Upper lobe of left lung (tissue), 6 donors: ENCODE measurements at regions not wholly inside any gene's neighbourhood (a gene's known extent, or its start where the extent isn't known, plus 50 kb on each side); places are given as distances from the start of the nearest gene placed in this dataset.

ENCODE experiments used
- ATAC-seq, 2 donors: fragments of 200-7000 bp; cut with Tn5 transposase; one replicate each; pipeline ENCODE4 v1.9.1; 2022; ENCODE audit warnings: mild to moderate bottlenecking in 2 of 2, moderate library complexity in 2 of 2; ENCODE audit not compliant: low FRiP score in 2 of 2
- DNase-seq, 2 donors: peaks; one replicate each; pipeline ENCODE4 v3.0.0-alpha.2; 2019 to 2020
- H3K27ac ChIP-seq, 4 donors: fragments of 200-600 bp; sonication (generic); one replicate each; pipeline ENCODE4 v1.5.1; 2016 to 2019
- H3K27me3 ChIP-seq, 4 donors: fragments of 200-600 bp; sonication (generic); one replicate each; pipeline ENCODE4 v1.5.1; 2017 to 2019
- H3K36me3 ChIP-seq, 4 donors: fragments of 200-600 bp; sonication (generic); one replicate each; pipeline ENCODE4 v1.5.1; 2016 to 2019
- H3K4me1 ChIP-seq, 4 donors: fragments of 200-600 bp; sonication (generic); one replicate each; pipeline ENCODE4 v1.5.1; 2018 to 2019
- H3K4me3 ChIP-seq, 4 donors: fragments of 200-600 bp; sonication (generic); one replicate each; pipeline ENCODE4 v1.5.1; 2017 to 2019; ENCODE audit warnings: mild to moderate bottlenecking in 2 of 4, moderate library complexity in 1 of 4
- H3K9me3 ChIP-seq, 4 donors: fragments of 200-600 bp; sonication (generic); one replicate each; pipeline ENCODE4 v1.5.1; 2018 to 2019
- CTCF ChIP-seq, 6 experiments: fragments of 450-650 bp in 4 of 6; fragments of 200-600 bp in 2 of 6; sonication (generic) in 2 of 6; IDR thresholded peaks; one replicate each; pipeline ENCODE4 v1.5.1; 2016 to 2019; ENCODE audit warnings: antibody characterized with exemption in 6 of 6
- EP300 ChIP-seq, 4 donors: sonication (generic); formaldehyde crosslinking; IDR thresholded peaks; one replicate each; pipeline ENCODE4 v1.5.1; 2017; ENCODE audit warnings: antibody characterized with exemption in 4 of 4, control low read depth in 2 of 4
- POLR2A ChIP-seq, 4 donors: fragments of 450-650 bp; IDR thresholded peaks; one replicate each; pipeline ENCODE4 v1.5.1; 2016 to 2017; ENCODE audit warnings: antibody characterized with exemption in 4 of 4, mild to moderate bottlenecking in 2 of 4
- POLR2AphosphoS5 ChIP-seq, 2 donors: sonication (generic); formaldehyde crosslinking; IDR thresholded peaks; one replicate each; pipeline ENCODE4 v1.5.1; 2017; ENCODE audit warnings: antibody characterized with exemption in 2 of 2
- WGBS, 2 donors: methylation state at CpG; one replicate each; pipeline ENCODE4 v1.1.5; 2017 to 2018; 5-methylcytosine and 5-hydroxymethylcytosine counted together
- donor health status: DM: no; HTN: no; CAD: no; lungs with moderate emphysema.
- donor health status: DM: no; HTN: yes; CAD: no; lungs with severe emphysema.

- Histone ChIP-seq H3K4me3 (no peak overlapping the region), H3K36me3 (no peaks in the 10 kb centered on the region), H3K9me3 (no peaks in the 10 kb centered on the region), H3K4me1 (no peaks in the 10 kb centered on the region), H3K27ac (no peak overlapping the region), H3K27me3 (no peaks in the 10 kb centered on the region)
- no peak for TF ChIP-seq POLR2AphosphoS5 (IDR thresholded peaks at IDR 0.05)
- no peak for TF ChIP-seq CTCF (IDR thresholded peaks at IDR 0.05)
- no peak for TF ChIP-seq POLR2A (IDR thresholded peaks at IDR 0.05)
- TF ChIP-seq EP300 (IDR thresholded peaks at IDR 0.05), result no peak
- no peak for ATAC-seq
- DNase-seq, result peak in 1 of 2 donors; percentile 2
- 87% methylated on average over 8 to 10 of the region's 10 CpGs for WGBS, 2 donors
Observed at GRCh38 chr20:57787151-57787989, 77.6 kb upstream of the PMEPA1 start.

- no peaks in the 10 kb centered on the region for H3K9me3 ChIP-seq
- ATAC-seq (no peak), DNase-seq (peak in 1 of 2 donors; percentile 47)
- H3K4me1 ChIP-seq, result no peaks in the 10 kb centered on the region
- whole genome bisulfite sequencing, 2 donors, result 90 to 92% methylated on average over 8 to 14 of the region's 14 CpGs
- no peaks in the 10 kb centered on the region for H3K27me3 ChIP-seq
- no peak overlapping the region for H3K27ac ChIP-seq
- no peaks in the 10 kb centered on the region for H3K36me3 ChIP-seq
- TF ChIP-seq POLR2A (IDR thresholded peaks at IDR 0.05), result no peak
- TF ChIP-seq CTCF (IDR thresholded peaks at IDR 0.05), result no peak
- TF ChIP-seq POLR2AphosphoS5 (IDR thresholded peaks at IDR 0.05), result no peak
- no peak for TF ChIP-seq EP300 (IDR thresholded peaks at IDR 0.05)
- H3K4me3 ChIP-seq, result no peak overlapping the region
Observed at GRCh38 chr20:57786304-57786932, 76.6 kb upstream of the PMEPA1 start.

GRCh38 chr20:57785720-57786119, 75.9 kb upstream of the PMEPA1 start:
- 67% methylated on average over 6 of the region's 6 CpGs for WGBS, 2 donors
- Histone ChIP-seq H3K4me3 (no peak overlapping the region), H3K27me3 (no peaks in the 10 kb centered on the region), H3K36me3 (no peaks in the 10 kb centered on the region), H3K9me3 (no peaks in the 10 kb centered on the region), H3K4me1 (no peaks in the 10 kb centered on the region), H3K27ac (no peak overlapping the region)
- DNase-seq (peak in 1 of 2 donors; percentile 24), ATAC-seq (no peak)
- TF ChIP-seq EP300 (IDR thresholded peaks at IDR 0.05), result no peak
- TF ChIP-seq POLR2AphosphoS5 (IDR thresholded peaks at IDR 0.05), result no peak
- TF ChIP-seq POLR2A (IDR thresholded peaks at IDR 0.05), result no peak
- no peak for TF ChIP-seq CTCF (IDR thresholded peaks at IDR 0.05)

- Histone ChIP-seq H3K36me3 (no peaks in the 10 kb centered on the region), H3K4me1 (no peaks in the 10 kb centered on the region), H3K27me3 (no peaks in the 10 kb centered on the region), H3K4me3 (no peak overlapping the region), H3K27ac (no peak overlapping the region), H3K9me3 (no peaks in the 10 kb centered on the region)
- TF ChIP-seq POLR2A (IDR thresholded peaks at IDR 0.05) (no peak), EP300 (IDR thresholded peaks at IDR 0.05) (no peak), CTCF (IDR thresholded peaks at IDR 0.05) (no peak), POLR2AphosphoS5 (IDR thresholded peaks at IDR 0.05) (no peak)
- DNase-seq (no peak), ATAC-seq (peak in 1 of 2 donors; percentile 38)
- WGBS, 2 donors, result 89 to 100% methylated on average over 3 to 4 of the region's 4 CpGs
Observed at GRCh38 chr20:57785061-57785460, 75.2 kb upstream of the PMEPA1 start.
